SK-N-SH (cell line): ENCODE measurements at regions not wholly inside any gene's neighbourhood (a gene's known extent, or its start where the extent isn't known, plus 50 kb on each side); places are given as distances from the start of the nearest gene placed in this dataset.

Experiments
- CTCF ChIP-seq: fragments of 200-600 bp; sonication (generic); IDR thresholded peaks from 2 replicates; pipeline ENCODE4 v1.6.1; 2017; ENCODE audit warnings: antibody characterized with exemption, mild to moderate bottlenecking, moderate library complexity
- POLR2AphosphoS5 ChIP-seq: IDR thresholded peaks from 2 replicates; pipeline ENCODE4 v1.6.1; 2012; ENCODE audit warnings: low read depth, low read length
- USF2 ChIP-seq: fragments of 150-350 bp; IDR thresholded peaks from 2 replicates; pipeline ENCODE4 v1.6.1; 2017; ENCODE audit warnings: antibody characterized with exemption, low read length, low read depth, borderline replicate concordance

GRCh38 chr4:45477311-45477733 lies 646.5 kb downstream of the GABRG1 start:
- no peak for TF ChIP-seq CTCF
- TF ChIP-seq USF2 = no peak
- TF ChIP-seq POLR2AphosphoS5 = no peak
